ENCODE measurements at regions not wholly inside any gene's neighbourhood (a gene's known extent, or its start where the extent isn't known, plus 50 kb on each side); places are given as distances from the start of the nearest gene placed in this dataset.

- Histone ChIP-seq H3K4me3 (ENCODE audit: low read length in 2 of 2) (no peak overlapping the region), H3K9me3 (ENCODE audit: control insufficient read depth in 2 of 2, insufficient read depth in 1 of 2, low read length in 1 of 2) (no peaks in the 10 kb centered on the region), H3K36me3 (ENCODE audit: control insufficient read depth in 2 of 2, insufficient read depth in 2 of 2, low read length in 1 of 2) (no peaks in the 10 kb centered on the region), H3K27me3 (ENCODE audit: control insufficient read depth in 2 of 2, insufficient read depth in 1 of 2, low read length in 1 of 2) (no peaks in the 10 kb centered on the region), H3K4me1 (ENCODE audit: control insufficient read depth in 2 of 2, insufficient read depth in 2 of 2, low read length in 2 of 2) (no peaks in the 10 kb centered on the region), H3K27ac (ENCODE audit: low read depth in 1 of 2, low read length in 1 of 2) (no peak overlapping the region)
- WGBS, result 95% methylated on average over 4 of the region's 4 CpGs
- DNase-seq (ENCODE audit: low read depth in 6 of 9, low spot score in 9 of 9), result no peak
Measured at GRCh38 chr16:77548151-77548550, 113.3 kb upstream of the ADAMTS18 start.

- Histone ChIP-seq H3K36me3 (ENCODE audit: control insufficient read depth in 2 of 2, insufficient read depth in 2 of 2, low read length in 1 of 2) (no peaks in the 10 kb centered on the region), H3K4me1 (ENCODE audit: control insufficient read depth in 2 of 2, insufficient read depth in 2 of 2, low read length in 2 of 2) (no peaks in the 10 kb centered on the region), H3K4me3 (ENCODE audit: low read length in 2 of 2) (no peak overlapping the region), H3K27ac (ENCODE audit: low read depth in 1 of 2, low read length in 1 of 2) (no peak overlapping the region), H3K27me3 (ENCODE audit: control insufficient read depth in 2 of 2, insufficient read depth in 1 of 2, low read length in 1 of 2) (no peaks in the 10 kb centered on the region), H3K9me3 (ENCODE audit: control insufficient read depth in 2 of 2, insufficient read depth in 1 of 2, low read length in 1 of 2) (no peaks in the 10 kb centered on the region)
- WGBS, result 76% methylated on average over 2 of the region's 2 CpGs
- DNase-seq (ENCODE audit: low read depth in 6 of 9, low spot score in 9 of 9), result no peak
Measured at GRCh38 chr16:77548766-77549165, 113.9 kb upstream of the ADAMTS18 start.

- H3K27ac ChIP-seq (ENCODE audit: low read depth in 1 of 2, low read length in 1 of 2), result no peak overlapping the region
- H3K9me3 ChIP-seq (ENCODE audit: control insufficient read depth in 2 of 2, insufficient read depth in 1 of 2, low read length in 1 of 2), result no peaks in the 10 kb centered on the region
- no peaks in the 10 kb centered on the region for H3K36me3 ChIP-seq (ENCODE audit: control insufficient read depth in 2 of 2, insufficient read depth in 2 of 2, low read length in 1 of 2)
- no peaks in the 10 kb centered on the region for H3K27me3 ChIP-seq (ENCODE audit: control insufficient read depth in 2 of 2, insufficient read depth in 1 of 2, low read length in 1 of 2)
- H3K4me1 ChIP-seq (ENCODE audit: control insufficient read depth in 2 of 2, insufficient read depth in 2 of 2, low read length in 2 of 2), result no peaks in the 10 kb centered on the region
- WGBS, result 91% methylated on average over 7 of the region's 7 CpGs
- DNase-seq (ENCODE audit: low read depth in 6 of 9, low spot score in 9 of 9), result no peak
- no peak overlapping the region for H3K4me3 ChIP-seq (ENCODE audit: low read length in 2 of 2)
Measured at GRCh38 chr16:77549876-77550275, 115.0 kb upstream of the ADAMTS18 start.

GRCh38 chr16:77551357-77551756 is 116.5 kb upstream of the ADAMTS18 start:
- 94% methylated on average over 2 of the region's 2 CpGs for WGBS
- Histone ChIP-seq H3K4me1 (ENCODE audit: control insufficient read depth in 2 of 2, insufficient read depth in 2 of 2, low read length in 2 of 2) (no peaks in the 10 kb centered on the region), H3K4me3 (ENCODE audit: low read length in 2 of 2) (no peak overlapping the region), H3K36me3 (ENCODE audit: control insufficient read depth in 2 of 2, insufficient read depth in 2 of 2, low read length in 1 of 2) (no peaks in the 10 kb centered on the region), H3K9me3 (ENCODE audit: control insufficient read depth in 2 of 2, insufficient read depth in 1 of 2, low read length in 1 of 2) (no peaks in the 10 kb centered on the region), H3K27ac (ENCODE audit: low read depth in 1 of 2, low read length in 1 of 2) (no peak overlapping the region), H3K27me3 (ENCODE audit: control insufficient read depth in 2 of 2, insufficient read depth in 1 of 2, low read length in 1 of 2) (no peaks in the 10 kb centered on the region)
- DNase-seq (ENCODE audit: low read depth in 6 of 9, low spot score in 9 of 9), result no peak

DNA sequence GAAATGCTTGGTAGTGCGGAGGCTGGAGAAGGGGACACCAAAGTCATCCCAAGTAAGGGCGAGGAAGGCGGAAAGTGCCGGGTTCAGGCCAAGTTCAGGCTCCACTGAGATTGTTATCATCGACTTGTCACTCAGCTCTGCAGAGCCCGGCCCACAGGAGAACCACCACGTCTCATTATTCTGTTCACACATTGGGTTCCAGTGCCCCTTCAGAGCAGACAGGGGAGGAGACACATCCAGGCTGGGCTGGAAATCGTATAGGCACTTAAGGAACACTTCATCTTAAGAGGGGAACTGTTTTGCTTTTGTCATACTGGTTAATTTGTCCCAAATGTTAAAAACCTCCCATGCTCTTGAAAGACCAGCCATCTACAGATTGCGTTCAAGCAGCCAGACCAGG is 118.3 kb upstream of the ADAMTS18 start:
- H3K9me3 ChIP-seq (ENCODE audit: control insufficient read depth in 2 of 2, insufficient read depth in 1 of 2, low read length in 1 of 2), result no peaks in the 10 kb centered on the region
- no peaks in the 10 kb centered on the region for H3K27me3 ChIP-seq (ENCODE audit: control insufficient read depth in 2 of 2, insufficient read depth in 1 of 2, low read length in 1 of 2)
- H3K27ac ChIP-seq (ENCODE audit: low read depth in 1 of 2, low read length in 1 of 2), result no peak overlapping the region
- 85% methylated on average over 9 of the region's 9 CpGs for WGBS
- no peaks in the 10 kb centered on the region for H3K36me3 ChIP-seq (ENCODE audit: control insufficient read depth in 2 of 2, insufficient read depth in 2 of 2, low read length in 1 of 2)
- no peak for DNase-seq (ENCODE audit: low read depth in 6 of 9, low spot score in 9 of 9)
- H3K4me1 ChIP-seq (ENCODE audit: control insufficient read depth in 2 of 2, insufficient read depth in 2 of 2, low read length in 2 of 2), result no peaks in the 10 kb centered on the region
- H3K4me3 ChIP-seq (ENCODE audit: low read length in 2 of 2), result no peak overlapping the region

- no peaks in the 10 kb centered on the region for H3K4me1 ChIP-seq (ENCODE audit: control insufficient read depth in 2 of 2, insufficient read depth in 2 of 2, low read length in 2 of 2)
- DNase-seq (ENCODE audit: low read depth in 6 of 9, low spot score in 9 of 9), result no peak
- H3K27me3 ChIP-seq (ENCODE audit: control insufficient read depth in 2 of 2, insufficient read depth in 1 of 2, low read length in 1 of 2), result no peaks in the 10 kb centered on the region
- H3K9me3 ChIP-seq (ENCODE audit: control insufficient read depth in 2 of 2, insufficient read depth in 1 of 2, low read length in 1 of 2), result no peaks in the 10 kb centered on the region
- H3K4me3 ChIP-seq (ENCODE audit: low read length in 2 of 2), result no peak overlapping the region
- no peak overlapping the region for H3K27ac ChIP-seq (ENCODE audit: low read depth in 1 of 2, low read length in 1 of 2)
- H3K36me3 ChIP-seq (ENCODE audit: control insufficient read depth in 2 of 2, insufficient read depth in 2 of 2, low read length in 1 of 2), result no peaks in the 10 kb centered on the region
- 86% methylated on average over 1 of the region's 1 CpG for WGBS
Measured at GRCh38 chr16:77555126-77555525, 120.3 kb upstream of the ADAMTS18 start.

DNA sequence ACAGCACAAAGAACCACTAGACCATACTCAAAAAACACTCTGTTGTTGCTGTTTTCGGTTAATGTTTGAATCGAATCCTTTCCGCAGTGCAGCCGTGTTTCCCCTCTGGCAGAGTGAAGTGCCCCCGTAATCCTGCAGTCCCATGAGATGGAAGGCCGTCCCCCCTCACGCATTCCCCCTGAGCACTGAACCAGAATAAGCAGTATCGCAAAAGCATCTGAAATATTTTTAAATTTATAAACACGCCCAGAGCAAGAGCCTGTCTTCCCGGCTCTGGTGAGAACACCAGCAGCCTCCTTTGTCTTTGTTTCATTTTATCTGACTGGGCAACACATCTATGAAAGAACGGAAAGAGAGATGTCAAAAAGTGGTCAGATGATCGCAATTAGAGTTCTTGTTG is 121.0 kb upstream of the ADAMTS18 start:
- H3K9me3 ChIP-seq (ENCODE audit: control insufficient read depth in 2 of 2, insufficient read depth in 1 of 2, low read length in 1 of 2), result no peaks in the 10 kb centered on the region
- WGBS, result 90% methylated on average over 12 of the region's 12 CpGs
- H3K36me3 ChIP-seq (ENCODE audit: control insufficient read depth in 2 of 2, insufficient read depth in 2 of 2, low read length in 1 of 2), result no peaks in the 10 kb centered on the region
- H3K27ac ChIP-seq (ENCODE audit: low read depth in 1 of 2, low read length in 1 of 2), result no peak overlapping the region
- no peaks in the 10 kb centered on the region for H3K4me1 ChIP-seq (ENCODE audit: control insufficient read depth in 2 of 2, insufficient read depth in 2 of 2, low read length in 2 of 2)
- H3K27me3 ChIP-seq (ENCODE audit: control insufficient read depth in 2 of 2, insufficient read depth in 1 of 2, low read length in 1 of 2), result no peaks in the 10 kb centered on the region
- no peak overlapping the region for H3K4me3 ChIP-seq (ENCODE audit: low read length in 2 of 2)
- DNase-seq (ENCODE audit: low read depth in 6 of 9, low spot score in 9 of 9), result no peak

DNA sequence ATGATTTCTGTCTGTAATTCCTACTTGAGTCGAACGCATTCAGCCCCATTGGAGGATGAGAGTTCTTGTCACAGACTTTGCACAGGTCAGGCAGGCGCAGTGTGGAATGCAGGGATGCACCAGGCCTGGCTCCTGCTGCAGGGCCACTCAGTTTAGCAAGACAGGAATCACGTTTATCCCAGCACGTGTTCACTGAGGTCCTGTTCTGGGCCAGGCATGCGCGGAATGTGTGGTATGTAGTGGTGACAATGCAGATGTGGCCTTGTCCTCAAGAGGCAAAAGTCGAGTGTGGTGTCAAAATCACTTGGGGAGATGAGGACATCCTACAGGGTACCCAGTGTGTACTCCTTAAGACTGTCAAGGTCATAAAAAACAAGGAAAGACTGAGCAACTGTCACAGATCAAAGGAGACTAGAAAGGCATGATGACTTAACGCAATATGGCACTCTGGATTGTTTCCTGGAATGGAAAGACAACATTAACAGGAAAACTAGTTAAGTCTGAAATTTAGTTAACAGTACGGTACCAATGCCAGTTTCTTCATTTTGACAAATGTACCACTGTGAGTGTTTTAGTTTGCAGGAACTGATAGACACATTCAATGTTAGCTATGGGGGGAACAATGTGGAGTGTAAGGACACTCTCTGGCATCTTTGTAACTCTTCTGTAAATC is 121.5 kb upstream of the ADAMTS18 start:
- Histone ChIP-seq H3K4me1 (ENCODE audit: control insufficient read depth in 2 of 2, insufficient read depth in 2 of 2, low read length in 2 of 2) (no peaks in the 10 kb centered on the region), H3K36me3 (ENCODE audit: control insufficient read depth in 2 of 2, insufficient read depth in 2 of 2, low read length in 1 of 2) (no peaks in the 10 kb centered on the region), H3K9me3 (ENCODE audit: control insufficient read depth in 2 of 2, insufficient read depth in 1 of 2, low read length in 1 of 2) (no peaks in the 10 kb centered on the region), H3K27me3 (ENCODE audit: control insufficient read depth in 2 of 2, insufficient read depth in 1 of 2, low read length in 1 of 2) (no peaks in the 10 kb centered on the region), H3K4me3 (ENCODE audit: low read length in 2 of 2) (no peak overlapping the region), H3K27ac (ENCODE audit: low read depth in 1 of 2, low read length in 1 of 2) (no peak overlapping the region)
- 66% methylated on average over 10 of the region's 10 CpGs for WGBS
- no peak for DNase-seq (ENCODE audit: low read depth in 6 of 9, low spot score in 9 of 9)

GRCh38 chr16:77557385-77557784 is 122.6 kb upstream of the ADAMTS18 start:
- H3K27me3 ChIP-seq (ENCODE audit: control insufficient read depth in 2 of 2, insufficient read depth in 1 of 2, low read length in 1 of 2), result no peaks in the 10 kb centered on the region
- no peaks in the 10 kb centered on the region for H3K4me1 ChIP-seq (ENCODE audit: control insufficient read depth in 2 of 2, insufficient read depth in 2 of 2, low read length in 2 of 2)
- DNase-seq (ENCODE audit: low read depth in 6 of 9, low spot score in 9 of 9), result no peak
- H3K36me3 ChIP-seq (ENCODE audit: control insufficient read depth in 2 of 2, insufficient read depth in 2 of 2, low read length in 1 of 2), result no peaks in the 10 kb centered on the region
- H3K9me3 ChIP-seq (ENCODE audit: control insufficient read depth in 2 of 2, insufficient read depth in 1 of 2, low read length in 1 of 2), result no peaks in the 10 kb centered on the region
- 56% methylated on average over 2 of the region's 2 CpGs for WGBS
- H3K4me3 ChIP-seq (ENCODE audit: low read length in 2 of 2), result no peak overlapping the region
- no peak overlapping the region for H3K27ac ChIP-seq (ENCODE audit: low read depth in 1 of 2, low read length in 1 of 2)

DNA sequence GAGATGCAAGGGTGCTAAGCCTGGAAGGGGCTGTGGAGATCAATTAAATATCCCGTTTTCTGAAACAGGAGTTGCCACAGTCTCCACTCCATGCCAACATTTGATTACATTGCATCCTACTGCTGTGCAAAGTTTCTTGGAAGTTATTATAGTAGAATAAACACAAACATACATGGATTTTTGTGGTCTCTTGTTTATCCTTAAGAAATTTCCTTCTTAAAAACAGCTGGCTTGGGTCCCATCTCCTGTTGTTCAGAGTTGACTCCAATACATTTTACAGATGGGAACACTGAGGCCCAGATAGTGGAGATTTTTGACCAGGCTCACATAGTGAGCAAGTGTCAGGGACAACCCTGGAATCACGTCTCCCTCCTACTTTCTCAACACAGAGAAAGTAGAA is 124.0 kb upstream of the ADAMTS18 start:
- Histone ChIP-seq H3K4me1 (ENCODE audit: control insufficient read depth in 2 of 2, insufficient read depth in 2 of 2, low read length in 2 of 2) (no peaks in the 10 kb centered on the region), H3K27me3 (ENCODE audit: control insufficient read depth in 2 of 2, insufficient read depth in 1 of 2, low read length in 1 of 2) (no peaks in the 10 kb centered on the region), H3K27ac (ENCODE audit: low read depth in 1 of 2, low read length in 1 of 2) (no peak overlapping the region), H3K9me3 (ENCODE audit: control insufficient read depth in 2 of 2, insufficient read depth in 1 of 2, low read length in 1 of 2) (no peaks in the 10 kb centered on the region), H3K4me3 (ENCODE audit: low read length in 2 of 2) (no peak overlapping the region), H3K36me3 (ENCODE audit: control insufficient read depth in 2 of 2, insufficient read depth in 2 of 2, low read length in 1 of 2) (no peaks in the 10 kb centered on the region)
- DNase-seq (ENCODE audit: low read depth in 6 of 9, low spot score in 9 of 9), result no peak
- WGBS, result 89% methylated on average over 2 of the region's 2 CpGs

Data from thymus (tissue), 11 donors.